SK-N-SH (cell line): ENCODE measurements at regions not wholly inside any gene's neighbourhood (a gene's known extent, or its start where the extent isn't known, plus 50 kb on each side); places are given as distances from the start of the nearest gene placed in this dataset.

Source experiments
- CTCF ChIA-PET: fragments of 300-600, 350-600 bp; formaldehyde crosslinking; extraction: SDS; loops from one replicate; lab custom pipeline; 2021; lab: Yijun Ruan, JAX
- POLR2A ChIA-PET: fragments of 350-600 bp; sonication (Branson Sonifier 250); formaldehyde crosslinking; extraction: SDS; loops from one replicate; lab custom pipeline; 2020; ENCODE audit warnings: antibody characterized with exemption, inconsistent platforms; lab: Yijun Ruan, JAX
- DNase-seq: peaks from one replicate; pipeline ENCODE4 v3.0.0; 2012
- H2AFZ ChIP-seq: fragments of 200-600 bp; sonication (generic); 2 replicates; pipeline ENCODE4 v1.8.1; 2016; ENCODE audit warnings: antibody characterized with exemption, mild to moderate bottlenecking, low read depth
- H3F3A ChIP-seq: fragments of 200-600 bp; sonication (generic); replicated peaks from 2 replicates; pipeline ENCODE3; 2016; ENCODE audit warnings: antibody characterized with exemption, mild to moderate bottlenecking; ENCODE audit not compliant: insufficient read depth
- H3K27ac ChIP-seq, 2 experiments: fragments of 200-500 bp in 1 of 2; fragments of 200-600 bp in 1 of 2; sonication (Bioruptor generic) in 1 of 2; sonication (generic), shearing (Covaris generic) in 1 of 2; 2 replicates each; pipeline versions ENCODE4 v1.5.1 to v1.6.1; 2014 to 2016; ENCODE audit warnings: low read depth in 2 of 2, inconsistent platforms in 1 of 2, low read length in 1 of 2, mild to moderate bottlenecking in 1 of 2, mixed read lengths in 1 of 2
- H3K27me3 ChIP-seq: fragments of 200-600 bp; sonication (generic), shearing (Covaris generic); 2 replicates; pipeline ENCODE4 v1.6.1; 2016; ENCODE audit warnings: mixed run types; ENCODE audit not compliant: insufficient read depth
- H3K36me3 ChIP-seq, 2 experiments: fragments of 200-500 bp in 1 of 2; fragments of 200-600 bp in 1 of 2; sonication (Bioruptor generic) in 1 of 2; sonication (generic) in 1 of 2; replicated peaks in 1 of 2; 2 replicates each; pipeline versions ENCODE3 to v1.5.1; 2014 to 2016; ENCODE audit warnings: low read length in 1 of 2, mild to moderate bottlenecking in 1 of 2; ENCODE audit not compliant: insufficient read depth in 2 of 2, control insufficient read depth in 1 of 2
- H3K4me1 ChIP-seq, 2 experiments: fragments of 200-500 bp in 1 of 2; fragments of 200-600 bp in 1 of 2; sonication (Bioruptor generic) in 1 of 2; sonication (generic), shearing (Covaris generic) in 1 of 2; 2 replicates each; pipeline versions ENCODE4 v1.5.1 to v1.6.1; 2014 to 2016; ENCODE audit warnings: low read depth in 1 of 2, low read length in 1 of 2, mixed run types in 1 of 2; ENCODE audit not compliant: insufficient read depth in 2 of 2, control insufficient read depth in 1 of 2
- H3K4me2 ChIP-seq: fragments of 200-600 bp; sonication (generic), shearing (Covaris generic); 2 replicates; pipeline ENCODE4 v1.6.1; 2017; ENCODE audit warnings: mixed run types
- H3K4me3 ChIP-seq, 2 experiments: fragments of 200-500 bp in 1 of 2; fragments of 200-600 bp in 1 of 2; sonication (Bioruptor generic) in 1 of 2; sonication (generic), shearing (Covaris generic) in 1 of 2; 2 replicates each; pipeline versions ENCODE4 v1.5.1 to v1.8.1; 2014 to 2016; ENCODE audit warnings: low read depth in 2 of 2, inconsistent platforms in 1 of 2, low read length in 1 of 2, mild to moderate bottlenecking in 1 of 2, mixed read lengths in 1 of 2, moderate library complexity in 1 of 2
- H3K79me2 ChIP-seq: fragments of 200-600 bp; sonication (generic); 2 replicates; pipeline ENCODE4 v1.8.1; 2017; ENCODE audit warnings: mild to moderate bottlenecking; ENCODE audit not compliant: insufficient read depth
- H3K9ac ChIP-seq: fragments of 200-600 bp; sonication (generic); 2 replicates; pipeline ENCODE4 v1.6.1; 2017; ENCODE audit warnings: mixed run types
- H3K9me2 ChIP-seq: fragments of 200-600 bp; sonication (generic); 2 replicates; pipeline ENCODE4 v1.6.1; 2017; ENCODE audit warnings: mixed run types
- H3K9me3 ChIP-seq: fragments of 200-600 bp; sonication (generic); 2 replicates; pipeline ENCODE4 v1.6.1; 2017; ENCODE audit warnings: mixed run types, mild to moderate bottlenecking, moderate library complexity
- H4K20me1 ChIP-seq: fragments of 200-600 bp; sonication (generic); 2 replicates; pipeline ENCODE4 v1.6.1; 2017; ENCODE audit warnings: mild to moderate bottlenecking, mixed run types; ENCODE audit not compliant: insufficient read depth
- CHD2 ChIP-seq: fragments of 150-350 bp; IDR thresholded peaks from 2 replicates; pipeline ENCODE4 v1.6.1; 2018; ENCODE audit warnings: low read length; ENCODE audit not compliant: partially characterized antibody
- ELF1 ChIP-seq: IDR thresholded peaks from 2 replicates; pipeline ENCODE4 v1.4.0; 2012
- FOSL2 ChIP-seq: IDR thresholded peaks from 2 replicates; pipeline ENCODE4 v1.4.0; 2012; ENCODE audit warnings: low read depth, mild to moderate bottlenecking, moderate library complexity, borderline replicate concordance
- FOXJ3 ChIP-seq: sonication (generic); formaldehyde crosslinking; IDR thresholded peaks from 2 replicates; pipeline ENCODE4 v1.5.1; 2020; ENCODE audit warnings: mild to moderate bottlenecking, missing genetic modification reagents
- FOXM1 ChIP-seq: IDR thresholded peaks from 2 replicates; pipeline ENCODE4 v1.4.0; 2012; ENCODE audit warnings: low read depth, mild to moderate bottlenecking
- GABPA ChIP-seq: IDR thresholded peaks from 2 replicates; pipeline ENCODE4 v1.4.0; 2012; ENCODE audit warnings: low read depth, mild to moderate bottlenecking
- MXI1 ChIP-seq: IDR thresholded peaks from 2 replicates; pipeline ENCODE4 v1.6.1; 2012; ENCODE audit warnings: mild to moderate bottlenecking, low read depth, low read length, improper control_type of control experiment
- POLR2AphosphoS5 ChIP-seq: IDR thresholded peaks from 2 replicates; pipeline ENCODE4 v1.6.1; 2012; ENCODE audit warnings: low read depth, low read length
- RCOR1 ChIP-seq: fragments of 150-350 bp; IDR thresholded peaks from 2 replicates; pipeline ENCODE4 v1.6.1; 2017; ENCODE audit warnings: antibody characterized with exemption, low read length
- RFX5 ChIP-seq: IDR thresholded peaks from 2 replicates; pipeline ENCODE4 v1.6.1; 2012; ENCODE audit warnings: mild to moderate bottlenecking, improper control_type of control experiment, low read length
- RXRA ChIP-seq: IDR thresholded peaks from 2 replicates; pipeline ENCODE4 v1.4.0; 2012; ENCODE audit warnings: low read depth, mild to moderate bottlenecking, borderline replicate concordance
- SIN3A ChIP-seq: IDR thresholded peaks from 2 replicates; pipeline ENCODE4 v1.6.1; 2012; ENCODE audit warnings: low read depth, mild to moderate bottlenecking, low read length, moderate library complexity, borderline replicate concordance
- SMC3 ChIP-seq: IDR thresholded peaks from 2 replicates; pipeline ENCODE4 v1.6.1; 2012; ENCODE audit warnings: low read depth, low read length, improper control_type of control experiment
- TAF1 ChIP-seq: IDR thresholded peaks from 2 replicates; pipeline ENCODE4 v1.6.1; 2012; ENCODE audit warnings: low read depth, mild to moderate bottlenecking, low read length, moderate library complexity, borderline replicate concordance
- WGBS: methylation state at CpG from one replicate; pipeline ENCODE4 v1.1.6; 2017; ENCODE audit warnings: low lambda C conversion rate; 5-methylcytosine and 5-hydroxymethylcytosine counted together
- TF ChIP-seq, protein P1 (sequence below): fragments of 150-350 bp; IDR thresholded peaks from 2 replicates; pipeline ENCODE4 v1.6.1; 2016; ENCODE audit warnings: mild to moderate bottlenecking, low read depth, low read length
- TF ChIP-seq, protein P2 (sequence below): IDR thresholded peaks from 2 replicates; pipeline ENCODE4 v1.4.0; 2012; ENCODE audit warnings: low read depth, borderline replicate concordance
- TF ChIP-seq, protein P3 (sequence below): IDR thresholded peaks from 2 replicates; pipeline ENCODE4 v1.4.0; 2012; ENCODE audit warnings: low read depth, borderline replicate concordance
- TF ChIP-seq, protein P4 (sequence below): fragments of 200-600 bp; sonication (generic); IDR thresholded peaks from 2 replicates; pipeline ENCODE4 v1.6.1; 2017; ENCODE audit warnings: antibody characterized with exemption, mild to moderate bottlenecking, moderate library complexity

DNA sequence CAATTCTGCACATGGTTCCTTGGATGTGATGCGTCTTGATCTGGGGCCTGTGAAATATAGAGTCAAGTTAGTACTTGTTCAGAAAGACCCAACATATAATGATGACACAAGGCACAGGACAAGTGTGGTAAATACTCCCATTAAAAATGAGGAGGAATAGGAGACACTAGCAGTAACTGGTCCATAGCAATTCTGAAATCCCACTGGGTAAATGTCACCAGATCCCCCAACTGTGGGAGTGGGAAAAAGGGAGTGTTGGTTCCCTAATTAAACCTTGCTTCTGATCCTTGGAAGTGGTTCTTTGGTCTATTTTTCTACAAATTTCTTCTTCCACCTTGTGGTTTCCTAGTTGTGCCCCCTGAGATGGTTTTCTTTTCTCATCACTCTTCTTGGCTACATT is 62.5 kb upstream of the NRP1 start:
- no peaks in the 10 kb centered on the region for H3K27me3 ChIP-seq
- H3K27ac ChIP-seq = no peak overlapping the region
- H3K4me2 ChIP-seq = no peak overlapping the region
- H3F3A ChIP-seq = no peaks in the 10 kb centered on the region
- no peak overlapping the region for H2AFZ ChIP-seq
- 92% methylated on average over 1 of the region's 1 CpG for WGBS
- no peaks in the 10 kb centered on the region for H3K4me1 ChIP-seq
- no peak overlapping the region for H3K9ac ChIP-seq
- CTCF ChIA-PET = no interaction called here
- H3K9me3 ChIP-seq = 0 out of 2 replicates have a peak, but pooled peaks cover 11% of the 10 kb centered on the region
- no peaks in the 10 kb centered on the region for H3K9me2 ChIP-seq
- no peaks in the 10 kb centered on the region for H3K36me3 ChIP-seq
- H3K79me2 ChIP-seq = no peaks in the 10 kb centered on the region
- DNase-seq = no peak
- no peaks in the 10 kb centered on the region for H4K20me1 ChIP-seq
- POLR2A ChIA-PET = no interaction called here
- H3K4me3 ChIP-seq = no peak overlapping the region
- no peak for TF ChIP-seq MXI1
- TF ChIP-seq, protein P1, sequence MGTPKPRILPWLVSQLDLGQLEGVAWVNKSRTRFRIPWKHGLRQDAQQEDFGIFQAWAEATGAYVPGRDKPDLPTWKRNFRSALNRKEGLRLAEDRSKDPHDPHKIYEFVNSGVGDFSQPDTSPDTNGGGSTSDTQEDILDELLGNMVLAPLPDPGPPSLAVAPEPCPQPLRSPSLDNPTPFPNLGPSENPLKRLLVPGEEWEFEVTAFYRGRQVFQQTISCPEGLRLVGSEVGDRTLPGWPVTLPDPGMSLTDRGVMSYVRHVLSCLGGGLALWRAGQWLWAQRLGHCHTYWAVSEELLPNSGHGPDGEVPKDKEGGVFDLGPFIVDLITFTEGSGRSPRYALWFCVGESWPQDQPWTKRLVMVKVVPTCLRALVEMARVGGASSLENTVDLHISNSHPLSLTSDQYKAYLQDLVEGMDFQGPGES = no peak
- no peak for TF ChIP-seq RXRA
- no peak for TF ChIP-seq GABPA
- no peak for TF ChIP-seq RFX5

DNA sequence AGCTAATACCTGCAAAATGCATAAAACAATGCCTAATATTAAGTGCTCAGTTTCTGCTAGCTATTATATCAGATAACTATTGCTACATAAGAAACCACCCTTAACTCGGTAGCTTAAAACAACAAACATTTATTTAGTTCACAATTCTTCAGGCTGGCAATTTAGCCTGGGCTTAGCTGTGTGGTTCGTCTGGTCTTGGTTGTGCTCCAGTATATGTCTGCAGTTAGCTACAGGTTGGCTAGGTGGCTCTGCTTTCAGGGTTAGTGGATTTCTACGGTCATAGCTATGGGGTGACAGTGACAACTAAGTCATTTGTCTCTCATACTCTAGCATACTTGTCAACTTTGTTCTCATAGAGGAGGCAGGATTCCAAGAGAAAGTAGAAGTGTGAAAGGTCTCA is 61.8 kb upstream of the NRP1 start:
- Histone ChIP-seq H3K4me2 (no peak overlapping the region), H3F3A (no peaks in the 10 kb centered on the region), H4K20me1 (no peaks in the 10 kb centered on the region), H3K9me3 (0 out of 2 replicates have a peak, but pooled peaks cover 11% of the 10 kb centered on the region), H3K4me1 (no peaks in the 10 kb centered on the region), H3K36me3 (no peaks in the 10 kb centered on the region), H3K9me2 (no peaks in the 10 kb centered on the region), H3K27me3 (no peaks in the 10 kb centered on the region), H3K4me3 (no peak overlapping the region), H3K9ac (no peak overlapping the region), H3K27ac (no peak overlapping the region), H2AFZ (no peak overlapping the region), H3K79me2 (no peaks in the 10 kb centered on the region)
- ChIA-PET POLR2A (no interaction called here), CTCF (interaction anchor here (1.0 kb wide), 1 partner anchor 203 kb away, joined by 5 read pairs; no protein-coding TSS in a partner anchor)
- no peak for DNase-seq
- TF ChIP-seq FOXM1 (no peak), POLR2AphosphoS5 (no peak), CHD2 (no peak), ELF1 (no peak), TAF1 (no peak)
- WGBS = 63% methylated on average over 3 of the region's 3 CpGs

DNA sequence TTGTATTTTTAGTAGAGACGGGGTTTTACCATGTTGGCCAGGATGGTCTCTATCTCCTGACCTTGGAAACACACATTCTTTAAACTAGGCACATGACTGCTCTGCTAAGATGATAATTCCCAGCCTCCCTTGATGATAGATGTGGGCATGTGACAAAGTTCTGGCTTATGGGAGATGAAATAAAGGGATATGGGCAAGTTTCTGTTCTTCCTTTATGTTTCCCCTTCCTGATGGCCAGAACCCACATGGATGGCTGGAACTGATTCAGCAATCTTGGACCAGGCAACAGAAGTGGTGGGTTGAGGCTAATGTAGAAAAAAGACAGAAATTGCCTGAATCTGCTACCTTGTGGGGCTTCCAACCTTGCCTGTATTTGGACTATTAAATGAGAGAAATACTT is 60.7 kb upstream of the NRP1 start:
- no peak for DNase-seq
- Histone ChIP-seq H3K4me3 (no peak overlapping the region), H2AFZ (no peak overlapping the region), H3K9ac (no peak overlapping the region), H3K9me3 (0 out of 2 replicates have a peak, but pooled peaks cover 11% of the 10 kb centered on the region), H3F3A (no peaks in the 10 kb centered on the region), H3K9me2 (no peaks in the 10 kb centered on the region), H3K79me2 (no peaks in the 10 kb centered on the region), H3K27me3 (no peaks in the 10 kb centered on the region), H3K36me3 (no peaks in the 10 kb centered on the region), H3K27ac (no peak overlapping the region), H3K4me1 (no peaks in the 10 kb centered on the region), H4K20me1 (no peaks in the 10 kb centered on the region), H3K4me2 (no peak overlapping the region)
- CTCF ChIA-PET = no interaction called here
- WGBS = 71% methylated on average over 1 of the region's 1 CpG
- POLR2A ChIA-PET = interaction anchor here (0.6 kb wide), 1 partner anchor 14 kb away, joined by 3 read pairs; no protein-coding TSS in a partner anchor
- no peak for TF ChIP-seq SIN3A
- TF ChIP-seq, protein P2, sequence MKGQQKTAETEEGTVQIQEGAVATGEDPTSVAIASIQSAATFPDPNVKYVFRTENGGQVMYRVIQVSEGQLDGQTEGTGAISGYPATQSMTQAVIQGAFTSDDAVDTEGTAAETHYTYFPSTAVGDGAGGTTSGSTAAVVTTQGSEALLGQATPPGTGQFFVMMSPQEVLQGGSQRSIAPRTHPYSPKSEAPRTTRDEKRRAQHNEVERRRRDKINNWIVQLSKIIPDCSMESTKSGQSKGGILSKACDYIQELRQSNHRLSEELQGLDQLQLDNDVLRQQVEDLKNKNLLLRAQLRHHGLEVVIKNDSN = no peak
- TF ChIP-seq TAF1 = no peak
- TF ChIP-seq RCOR1 = no peak
- no peak for TF ChIP-seq FOSL2
- no peak for TF ChIP-seq FOXJ3 (CRISPR knock-in tag)
- no peak for TF ChIP-seq CHD2
- TF ChIP-seq, protein P3, sequence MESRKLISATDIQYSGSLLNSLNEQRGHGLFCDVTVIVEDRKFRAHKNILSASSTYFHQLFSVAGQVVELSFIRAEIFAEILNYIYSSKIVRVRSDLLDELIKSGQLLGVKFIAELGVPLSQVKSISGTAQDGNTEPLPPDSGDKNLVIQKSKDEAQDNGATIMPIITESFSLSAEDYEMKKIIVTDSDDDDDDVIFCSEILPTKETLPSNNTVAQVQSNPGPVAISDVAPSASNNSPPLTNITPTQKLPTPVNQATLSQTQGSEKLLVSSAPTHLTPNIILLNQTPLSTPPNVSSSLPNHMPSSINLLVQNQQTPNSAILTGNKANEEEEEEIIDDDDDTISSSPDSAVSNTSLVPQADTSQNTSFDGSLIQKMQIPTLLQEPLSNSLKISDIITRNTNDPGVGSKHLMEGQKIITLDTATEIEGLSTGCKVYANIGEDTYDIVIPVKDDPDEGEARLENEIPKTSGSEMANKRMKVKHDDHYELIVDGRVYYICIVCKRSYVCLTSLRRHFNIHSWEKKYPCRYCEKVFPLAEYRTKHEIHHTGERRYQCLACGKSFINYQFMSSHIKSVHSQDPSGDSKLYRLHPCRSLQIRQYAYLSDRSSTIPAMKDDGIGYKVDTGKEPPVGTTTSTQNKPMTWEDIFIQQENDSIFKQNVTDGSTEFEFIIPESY = no peak
- no peak for TF ChIP-seq POLR2AphosphoS5
- TF ChIP-seq, protein P4, sequence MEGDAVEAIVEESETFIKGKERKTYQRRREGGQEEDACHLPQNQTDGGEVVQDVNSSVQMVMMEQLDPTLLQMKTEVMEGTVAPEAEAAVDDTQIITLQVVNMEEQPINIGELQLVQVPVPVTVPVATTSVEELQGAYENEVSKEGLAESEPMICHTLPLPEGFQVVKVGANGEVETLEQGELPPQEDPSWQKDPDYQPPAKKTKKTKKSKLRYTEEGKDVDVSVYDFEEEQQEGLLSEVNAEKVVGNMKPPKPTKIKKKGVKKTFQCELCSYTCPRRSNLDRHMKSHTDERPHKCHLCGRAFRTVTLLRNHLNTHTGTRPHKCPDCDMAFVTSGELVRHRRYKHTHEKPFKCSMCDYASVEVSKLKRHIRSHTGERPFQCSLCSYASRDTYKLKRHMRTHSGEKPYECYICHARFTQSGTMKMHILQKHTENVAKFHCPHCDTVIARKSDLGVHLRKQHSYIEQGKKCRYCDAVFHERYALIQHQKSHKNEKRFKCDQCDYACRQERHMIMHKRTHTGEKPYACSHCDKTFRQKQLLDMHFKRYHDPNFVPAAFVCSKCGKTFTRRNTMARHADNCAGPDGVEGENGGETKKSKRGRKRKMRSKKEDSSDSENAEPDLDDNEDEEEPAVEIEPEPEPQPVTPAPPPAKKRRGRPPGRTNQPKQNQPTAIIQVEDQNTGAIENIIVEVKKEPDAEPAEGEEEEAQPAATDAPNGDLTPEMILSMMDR = no peak
- TF ChIP-seq SMC3 = no peak
